ENCODE measurements at regions not wholly inside any gene's neighbourhood (a gene's known extent, or its start where the extent isn't known, plus 50 kb on each side); places are given as distances from the start of the nearest gene placed in this dataset.

DNA sequence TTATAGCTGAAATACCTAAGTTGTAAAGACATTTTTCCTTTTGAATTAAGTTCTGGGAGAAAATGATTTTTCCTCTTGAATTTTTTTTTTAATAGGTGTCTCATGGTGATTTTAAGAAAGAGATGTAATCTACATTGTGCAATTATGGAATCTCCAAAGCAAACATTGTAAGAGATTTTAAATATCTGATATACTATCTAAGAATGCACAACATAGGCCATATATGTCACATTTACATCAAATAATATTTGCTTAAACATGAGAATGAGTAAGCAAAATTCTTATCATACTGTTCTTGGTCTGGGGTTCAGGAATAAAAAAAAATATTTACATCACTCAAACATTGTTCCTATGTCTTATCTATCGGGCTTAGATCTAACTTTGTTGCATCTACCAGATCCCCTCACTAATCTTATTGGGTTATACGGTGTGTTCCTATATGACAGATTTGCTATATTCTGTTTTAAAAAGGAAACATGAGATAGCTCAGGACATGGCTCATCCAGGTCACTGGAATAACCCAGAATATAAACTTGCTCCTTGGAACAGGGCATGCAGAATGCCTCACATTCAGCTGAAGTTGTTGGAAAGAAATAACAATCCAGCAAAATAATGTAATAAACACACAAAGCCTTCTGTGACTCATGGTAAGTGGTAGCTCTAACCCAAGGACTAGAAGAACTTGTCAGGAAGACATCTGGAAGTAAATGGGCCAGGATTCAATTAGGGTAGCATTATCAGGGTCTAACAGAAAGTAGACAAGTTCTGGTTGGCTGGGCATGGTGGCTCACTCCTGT, 794.7 kb downstream of the IPMK start:
- TF ChIP-seq, protein P1, sequence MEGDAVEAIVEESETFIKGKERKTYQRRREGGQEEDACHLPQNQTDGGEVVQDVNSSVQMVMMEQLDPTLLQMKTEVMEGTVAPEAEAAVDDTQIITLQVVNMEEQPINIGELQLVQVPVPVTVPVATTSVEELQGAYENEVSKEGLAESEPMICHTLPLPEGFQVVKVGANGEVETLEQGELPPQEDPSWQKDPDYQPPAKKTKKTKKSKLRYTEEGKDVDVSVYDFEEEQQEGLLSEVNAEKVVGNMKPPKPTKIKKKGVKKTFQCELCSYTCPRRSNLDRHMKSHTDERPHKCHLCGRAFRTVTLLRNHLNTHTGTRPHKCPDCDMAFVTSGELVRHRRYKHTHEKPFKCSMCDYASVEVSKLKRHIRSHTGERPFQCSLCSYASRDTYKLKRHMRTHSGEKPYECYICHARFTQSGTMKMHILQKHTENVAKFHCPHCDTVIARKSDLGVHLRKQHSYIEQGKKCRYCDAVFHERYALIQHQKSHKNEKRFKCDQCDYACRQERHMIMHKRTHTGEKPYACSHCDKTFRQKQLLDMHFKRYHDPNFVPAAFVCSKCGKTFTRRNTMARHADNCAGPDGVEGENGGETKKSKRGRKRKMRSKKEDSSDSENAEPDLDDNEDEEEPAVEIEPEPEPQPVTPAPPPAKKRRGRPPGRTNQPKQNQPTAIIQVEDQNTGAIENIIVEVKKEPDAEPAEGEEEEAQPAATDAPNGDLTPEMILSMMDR (conservative IDR thresholded peaks at IDR 0.05; ENCODE audit: low read length) = no peak
- TF ChIP-seq EZH2phosphoT487 (IDR thresholded peaks at IDR 0.05; ENCODE audit: borderline replicate concordance) = no peak
